CD4-positive, alpha-beta T cell (primary cell): ENCODE measurements at regions not wholly inside any gene's neighbourhood (a gene's known extent, or its start where the extent isn't known, plus 50 kb on each side); places are given as distances from the start of the nearest gene placed in this dataset.

ENCODE experiments used
- ATAC-seq: fragments of 200-7000 bp; cut with Tn5 transposase; one replicate; pipeline ENCODE4 v1.10.0; 2022; ENCODE audit warnings: mild to moderate bottlenecking; ENCODE audit not compliant: poor library complexity
- CTCF ChIA-PET: fragments of 350-600 bp; sonication (Branson Sonifier 250); formaldehyde crosslinking; loops from one replicate; lab custom pipeline; 2021; ENCODE audit warnings: antibody characterized with exemption, inconsistent platforms; lab: Charles Lee
- POLR2A ChIA-PET: fragments of 350-600 bp; sonication (Branson Sonifier 250); formaldehyde crosslinking; loops from one replicate; lab custom pipeline; 2021; ENCODE audit warnings: antibody characterized with exemption, inconsistent platforms; lab: Charles Lee
- DNase-seq, 14 experiments: peaks; one replicate each; pipeline ENCODE4 v3.0.0-alpha.2; 2013 to 2020; ENCODE audit warnings: mixed read lengths in 2 of 14
- H3K27ac ChIP-seq, 2 donors: one replicate each; pipeline versions ENCODE4 v1.5.1 to v1.7.0; 2013; ENCODE audit warnings: low read length in 2 of 2, low read depth in 1 of 2, mild to moderate bottlenecking in 1 of 2
- H3K27me3 ChIP-seq, 2 experiments: 1 replicate in 1 of 2; 2 replicates in 1 of 2; pipeline versions ENCODE4 v1.6.1 to v1.7.0; 2013; ENCODE audit warnings: low read length in 2 of 2, control low read depth in 1 of 2, mild to moderate bottlenecking in 1 of 2, moderate library complexity in 1 of 2; ENCODE audit not compliant: insufficient read depth in 2 of 2, control insufficient read depth in 1 of 2
- H3K36me3 ChIP-seq: one replicate; pipeline ENCODE4 v1.6.1; 2013; ENCODE audit warnings: low read length, control low read depth; ENCODE audit not compliant: insufficient read depth
- H3K4me1 ChIP-seq: one replicate; pipeline ENCODE4 v1.6.1; 2013; ENCODE audit warnings: low read length, control low read depth; ENCODE audit not compliant: insufficient read depth
- H3K4me3 ChIP-seq: one replicate; pipeline ENCODE4 v1.5.1; 2013; ENCODE audit warnings: mild to moderate bottlenecking, low read length, moderate library complexity
- H3K9me3 ChIP-seq, 2 experiments: 1 replicate in 1 of 2; 2 replicates in 1 of 2; pipeline versions ENCODE4 v1.6.1 to v1.7.0; 2013; ENCODE audit warnings: low read length in 2 of 2, mild to moderate bottlenecking in 2 of 2, control low read depth in 1 of 2, moderate library complexity in 1 of 2; ENCODE audit not compliant: control insufficient read depth in 1 of 2, insufficient read depth in 1 of 2
- H3K27ac Mint-ChIP-seq: one replicate; pipeline ENCODE4 v1.8.0; 2020; ENCODE audit warnings: mixed read lengths
- H3K27me3 Mint-ChIP-seq: one replicate; pipeline ENCODE4 v1.8.0; 2021; ENCODE audit warnings: mixed read lengths
- H3K36me3 Mint-ChIP-seq: one replicate; pipeline ENCODE4 v1.8.0; 2021; ENCODE audit warnings: low read depth, mixed read lengths
- H3K4me1 Mint-ChIP-seq: one replicate; pipeline ENCODE4 v1.8.0; 2021; ENCODE audit warnings: low read depth, mixed read lengths
- H3K4me3 Mint-ChIP-seq: one replicate; pipeline ENCODE4 v1.8.0; 2020; ENCODE audit warnings: mild to moderate bottlenecking, mixed read lengths
- H3K9me3 Mint-ChIP-seq: one replicate; pipeline ENCODE4 v1.8.0; 2020; ENCODE audit warnings: mixed read lengths
- intact Hi-C, 2 experiments: fragments of 100-400 bp; cut with DNase I in 1 of 2; cut with micrococcal nuclease in 1 of 2; formaldehyde crosslinking; loops; one replicate each; pipeline versions ENCODE4 v1.15.1 to v1.9.0; 2023 to 2025; cut with DNase I, micrococcal nuclease
- TF ChIP-seq, protein P1 (sequence below): fragments of 200-600 bp; IDR thresholded peaks from one replicate; pipeline ENCODE4 v1.8.0; 2022; ENCODE audit warnings: antibody characterized with exemption, mild to moderate bottlenecking

DNA sequence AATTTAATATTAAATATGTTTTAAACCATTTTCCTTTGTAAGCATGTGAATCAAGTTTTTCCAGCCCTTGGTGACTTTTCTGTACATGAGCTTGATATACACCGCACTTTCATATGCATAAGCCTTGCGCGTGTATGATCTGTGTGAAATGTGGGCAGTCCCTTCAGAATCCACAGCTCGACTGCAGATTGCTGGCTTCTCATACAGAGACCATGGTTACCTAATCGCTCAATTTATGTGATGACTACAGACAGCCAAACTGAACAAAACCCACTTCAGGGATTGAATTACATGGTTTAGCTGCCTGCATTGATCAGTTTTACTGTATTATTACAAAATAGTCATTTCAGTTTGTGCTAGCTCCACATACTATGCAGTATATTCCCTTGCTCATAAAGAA is 212.3 kb upstream of the NECTIN3 start:
- intact Hi-C loops, result no loop called here
- H3K4me1 Mint-ChIP-seq, result no peaks in the 10 kb centered on the region
- no peak for ATAC-seq

GRCh38 chr3:110859993-110860392 is 211.6 kb upstream of the NECTIN3 start:
- Histone ChIP-seq H3K27ac (no peak overlapping the region), H3K4me3 (no peak overlapping the region), H3K4me1 (no peaks in the 10 kb centered on the region), H3K9me3 (no peaks in the 10 kb centered on the region), H3K36me3 (no peaks in the 10 kb centered on the region), H3K27me3 (no peaks in the 10 kb centered on the region)
- Mint-ChIP-seq H3K36me3 (no peaks in the 10 kb centered on the region), H3K4me3 (no peak overlapping the region), H3K27me3 (no peaks in the 10 kb centered on the region), H3K4me1 (no peaks in the 10 kb centered on the region), H3K27ac (no peak overlapping the region), H3K9me3 (no peaks in the 10 kb centered on the region)
- ATAC-seq, result no peak
- intact Hi-C loops, result no loop called here
- no peak for DNase-seq
- ChIA-PET POLR2A (no interaction called here), CTCF (no interaction called here)
- TF ChIP-seq, protein P1, sequence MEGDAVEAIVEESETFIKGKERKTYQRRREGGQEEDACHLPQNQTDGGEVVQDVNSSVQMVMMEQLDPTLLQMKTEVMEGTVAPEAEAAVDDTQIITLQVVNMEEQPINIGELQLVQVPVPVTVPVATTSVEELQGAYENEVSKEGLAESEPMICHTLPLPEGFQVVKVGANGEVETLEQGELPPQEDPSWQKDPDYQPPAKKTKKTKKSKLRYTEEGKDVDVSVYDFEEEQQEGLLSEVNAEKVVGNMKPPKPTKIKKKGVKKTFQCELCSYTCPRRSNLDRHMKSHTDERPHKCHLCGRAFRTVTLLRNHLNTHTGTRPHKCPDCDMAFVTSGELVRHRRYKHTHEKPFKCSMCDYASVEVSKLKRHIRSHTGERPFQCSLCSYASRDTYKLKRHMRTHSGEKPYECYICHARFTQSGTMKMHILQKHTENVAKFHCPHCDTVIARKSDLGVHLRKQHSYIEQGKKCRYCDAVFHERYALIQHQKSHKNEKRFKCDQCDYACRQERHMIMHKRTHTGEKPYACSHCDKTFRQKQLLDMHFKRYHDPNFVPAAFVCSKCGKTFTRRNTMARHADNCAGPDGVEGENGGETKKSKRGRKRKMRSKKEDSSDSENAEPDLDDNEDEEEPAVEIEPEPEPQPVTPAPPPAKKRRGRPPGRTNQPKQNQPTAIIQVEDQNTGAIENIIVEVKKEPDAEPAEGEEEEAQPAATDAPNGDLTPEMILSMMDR, result no peak

More for the DNA sequence above, 212.3 kb upstream of the NECTIN3 start:
- no peaks in the 10 kb centered on the region for H3K36me3 ChIP-seq
- Mint-ChIP-seq H3K27ac (no peak overlapping the region), H3K27me3 (no peaks in the 10 kb centered on the region), H3K9me3 (no peaks in the 10 kb centered on the region), H3K36me3 (no peaks in the 10 kb centered on the region), H3K4me3 (no peak overlapping the region)
- no peak for DNase-seq
- ChIA-PET POLR2A (interaction anchor here (0.7 kb wide), 1 partner anchor 20 kb away, joined by 3 read pairs; no protein-coding TSS in a partner anchor), CTCF (no interaction called here)
- H3K4me1 ChIP-seq, result no peaks in the 10 kb centered on the region
- no peaks in the 10 kb centered on the region for H3K27me3 ChIP-seq
- TF ChIP-seq, protein P1, result no peak
- no peak overlapping the region for H3K27ac ChIP-seq
- H3K4me3 ChIP-seq, result no peak overlapping the region
- no peaks in the 10 kb centered on the region for H3K9me3 ChIP-seq

- ChIA-PET CTCF (no interaction called here), POLR2A (no interaction called here)
- Histone ChIP-seq H3K27me3 (no peaks in the 10 kb centered on the region), H3K36me3 (no peaks in the 10 kb centered on the region), H3K4me3 (no peak overlapping the region), H3K4me1 (no peaks in the 10 kb centered on the region), H3K9me3 (no peaks in the 10 kb centered on the region), H3K27ac (no peak overlapping the region)
- H3K27ac Mint-ChIP-seq, result no peak overlapping the region
- ATAC-seq (no peak), DNase-seq (no peak)
- H3K4me1 Mint-ChIP-seq, result no peaks in the 10 kb centered on the region
- intact Hi-C loops, result no loop called here
- no peaks in the 10 kb centered on the region for H3K9me3 Mint-ChIP-seq
- no peaks in the 10 kb centered on the region for H3K36me3 Mint-ChIP-seq
- H3K4me3 Mint-ChIP-seq, result no peak overlapping the region
- TF ChIP-seq, protein P1, result no peak
- no peaks in the 10 kb centered on the region for H3K27me3 Mint-ChIP-seq
Measured at GRCh38 chr3:110865934-110866333, 205.7 kb upstream of the NECTIN3 start.
